GM12864 (cell line): ENCODE measurements at regions not wholly inside any gene's neighbourhood (a gene's known extent, or its start where the extent isn't known, plus 50 kb on each side); places are given as distances from the start of the nearest gene placed in this dataset.

ENCODE experiments used
- DNase-seq: peaks from one replicate; pipeline ENCODE4 v3.0.0-alpha.2; 2011; ENCODE audit warnings: low read depth
- H3K4me3 ChIP-seq: 2 replicates; pipeline ENCODE4 v1.5.1; 2011; ENCODE audit warnings: mild to moderate bottlenecking, low read depth, low read length, control low read depth
- TF ChIP-seq, protein P1 (sequence below): IDR thresholded peaks from 2 replicates; pipeline ENCODE4 v1.5.1; 2011; ENCODE audit warnings: low read depth, mild to moderate bottlenecking, moderate library complexity, low read length, control low read depth, inconsistent platforms; ENCODE audit errors: missing control alignments

DNA sequence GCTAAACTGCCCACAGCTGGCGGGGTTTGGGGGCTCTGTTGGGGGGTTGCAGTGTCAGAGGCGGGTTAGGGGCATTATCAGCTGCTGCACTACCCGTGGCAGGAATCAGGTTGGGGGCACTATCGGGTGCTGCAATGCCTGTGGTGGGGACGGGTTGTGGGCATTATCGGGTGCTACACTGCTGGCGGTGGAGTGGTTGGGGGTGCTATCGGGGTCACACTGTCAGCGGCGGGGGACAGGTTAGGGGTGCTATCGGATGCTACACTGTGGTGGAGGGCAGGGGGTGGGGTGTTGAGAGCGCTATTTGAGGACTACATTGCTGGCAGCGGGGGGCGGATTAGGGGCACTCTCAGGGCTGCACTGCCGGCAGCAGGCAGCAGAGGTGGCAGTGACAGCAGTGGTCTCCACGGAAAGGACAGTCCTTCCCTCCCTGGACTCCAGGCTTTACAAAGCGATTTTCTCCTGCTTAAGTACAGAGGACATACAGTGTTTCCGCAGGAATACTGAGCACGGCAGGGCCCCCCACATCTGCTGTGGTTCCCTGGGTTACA is 119.5 kb upstream of the VPREB1 start:
- no peak for DNase-seq
- no peak overlapping the region for H3K4me3 ChIP-seq
- TF ChIP-seq, protein P1, sequence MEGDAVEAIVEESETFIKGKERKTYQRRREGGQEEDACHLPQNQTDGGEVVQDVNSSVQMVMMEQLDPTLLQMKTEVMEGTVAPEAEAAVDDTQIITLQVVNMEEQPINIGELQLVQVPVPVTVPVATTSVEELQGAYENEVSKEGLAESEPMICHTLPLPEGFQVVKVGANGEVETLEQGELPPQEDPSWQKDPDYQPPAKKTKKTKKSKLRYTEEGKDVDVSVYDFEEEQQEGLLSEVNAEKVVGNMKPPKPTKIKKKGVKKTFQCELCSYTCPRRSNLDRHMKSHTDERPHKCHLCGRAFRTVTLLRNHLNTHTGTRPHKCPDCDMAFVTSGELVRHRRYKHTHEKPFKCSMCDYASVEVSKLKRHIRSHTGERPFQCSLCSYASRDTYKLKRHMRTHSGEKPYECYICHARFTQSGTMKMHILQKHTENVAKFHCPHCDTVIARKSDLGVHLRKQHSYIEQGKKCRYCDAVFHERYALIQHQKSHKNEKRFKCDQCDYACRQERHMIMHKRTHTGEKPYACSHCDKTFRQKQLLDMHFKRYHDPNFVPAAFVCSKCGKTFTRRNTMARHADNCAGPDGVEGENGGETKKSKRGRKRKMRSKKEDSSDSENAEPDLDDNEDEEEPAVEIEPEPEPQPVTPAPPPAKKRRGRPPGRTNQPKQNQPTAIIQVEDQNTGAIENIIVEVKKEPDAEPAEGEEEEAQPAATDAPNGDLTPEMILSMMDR: no peak

DNA sequence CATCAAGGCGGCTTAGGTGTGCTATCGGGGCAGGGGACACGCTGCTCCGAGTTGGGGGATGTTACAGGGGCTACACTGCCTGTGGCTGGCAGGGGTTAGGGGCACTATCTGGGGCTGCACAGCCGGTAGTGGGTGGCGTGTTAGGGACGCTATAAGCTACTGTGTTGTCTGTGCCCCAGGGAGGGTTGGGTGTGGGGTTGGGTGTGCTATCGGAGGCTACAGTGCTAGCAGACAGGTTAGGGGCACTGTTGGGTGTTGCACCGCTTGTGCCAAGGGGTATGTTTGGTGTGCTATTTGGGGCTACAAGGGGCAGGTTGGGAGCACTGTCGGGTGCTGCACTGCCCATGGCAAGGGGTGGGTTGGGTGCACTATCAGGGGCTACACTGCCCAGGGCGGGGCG is 120.2 kb upstream of the VPREB1 start:
- TF ChIP-seq, protein P1: no peak
- no peak overlapping the region for H3K4me3 ChIP-seq
- no peak for DNase-seq

DNA sequence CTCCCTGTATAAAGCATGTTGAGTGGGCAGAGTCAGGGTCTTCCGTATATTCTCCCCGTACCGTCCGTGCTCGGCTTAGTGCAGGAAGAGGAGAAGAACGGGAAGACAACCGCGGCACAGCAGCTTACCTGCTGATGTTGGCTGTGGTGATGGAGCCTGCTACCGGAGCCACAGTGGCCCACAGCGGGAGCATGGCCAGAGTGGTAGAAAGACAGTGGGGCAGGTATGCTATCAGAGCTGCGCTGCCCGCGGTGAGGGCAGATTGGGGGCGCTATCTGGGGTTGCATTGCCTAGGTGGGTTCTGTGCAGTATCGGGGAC is 120.7 kb upstream of the VPREB1 start:
- TF ChIP-seq, protein P1: no peak

DNA sequence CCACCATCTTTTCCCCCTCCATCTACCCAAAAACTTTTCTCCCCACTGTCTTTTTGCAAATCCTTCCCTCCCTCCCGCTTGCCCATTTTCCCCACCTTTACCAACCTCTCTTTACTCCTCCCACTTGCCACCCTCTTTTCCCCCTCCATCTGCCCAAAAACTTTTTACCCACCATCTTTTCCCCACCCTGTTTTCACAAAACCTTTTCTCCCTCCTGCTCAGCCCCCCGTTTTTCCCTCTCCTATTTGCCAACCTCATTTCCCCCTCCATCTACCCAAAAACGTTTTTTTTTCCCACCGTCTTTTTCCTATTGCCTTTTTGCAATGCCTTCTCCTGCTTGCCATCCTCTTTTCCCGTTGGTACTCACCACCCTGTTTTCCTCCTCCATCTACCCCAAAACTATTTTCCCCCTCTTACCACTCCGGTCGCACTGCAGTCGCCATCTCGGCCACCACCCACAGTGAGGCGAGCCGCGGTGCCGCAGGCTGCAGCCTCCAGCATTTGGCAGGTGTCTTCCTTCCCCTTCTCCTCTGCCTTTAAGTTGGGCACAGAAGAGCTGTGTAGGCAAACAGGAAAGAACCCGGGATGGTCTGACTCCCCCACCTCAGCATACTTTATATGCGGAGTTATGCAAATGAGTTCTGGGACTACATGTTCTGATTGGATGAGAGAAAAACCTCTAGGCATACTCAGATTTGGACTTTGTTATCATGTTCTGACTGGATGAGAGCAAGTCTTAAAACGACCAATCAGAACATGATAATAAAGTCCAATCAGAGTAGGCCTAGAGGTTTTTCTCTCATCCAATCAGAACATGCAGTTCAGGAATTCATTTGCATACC is 121.2 kb upstream of the VPREB1 start:
- no peak overlapping the region for H3K4me3 ChIP-seq
- TF ChIP-seq, protein P1: no peak
- no peak for DNase-seq

More for the DNA sequence above, 120.7 kb upstream of the VPREB1 start:
- DNase-seq: no peak
- H3K4me3 ChIP-seq: no peak overlapping the region

DNA sequence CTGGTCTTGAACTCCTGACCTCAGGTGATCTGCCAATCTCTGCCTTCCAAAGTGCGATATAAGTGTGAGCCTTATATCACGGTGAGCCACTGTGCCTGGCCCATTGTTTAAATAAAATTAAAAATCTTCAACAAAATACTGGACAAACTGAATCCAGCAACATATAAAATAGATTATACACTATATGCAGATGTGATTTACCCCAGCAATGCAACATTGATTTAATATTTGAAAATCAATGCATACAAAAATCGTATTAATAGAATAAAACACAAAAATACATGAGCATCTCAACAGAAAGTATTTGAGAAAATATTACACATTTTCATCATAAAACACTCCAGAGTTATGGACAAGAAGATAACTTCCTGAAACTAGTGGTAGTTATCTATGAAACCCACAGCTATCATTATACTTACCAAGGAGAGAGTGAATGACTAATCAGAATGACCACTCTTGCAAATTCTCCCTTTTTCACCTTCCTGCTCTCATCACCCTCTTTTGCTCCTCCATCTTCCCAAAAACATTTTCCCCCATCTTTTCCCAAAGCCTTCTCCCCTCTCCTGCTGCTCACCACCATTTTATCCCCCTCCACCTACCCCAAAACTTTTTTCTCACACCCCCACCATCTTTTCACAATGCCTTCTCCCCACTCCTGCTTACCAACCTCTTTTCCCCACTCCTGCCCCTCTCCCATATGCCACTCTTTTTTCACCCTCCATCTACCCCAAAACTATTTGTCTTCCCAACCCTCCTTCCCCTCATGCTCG is 122.1 kb upstream of the VPREB1 start:
- TF ChIP-seq, protein P1: no peak
- no peak for DNase-seq
- H3K4me3 ChIP-seq: no peak overlapping the region

DNA sequence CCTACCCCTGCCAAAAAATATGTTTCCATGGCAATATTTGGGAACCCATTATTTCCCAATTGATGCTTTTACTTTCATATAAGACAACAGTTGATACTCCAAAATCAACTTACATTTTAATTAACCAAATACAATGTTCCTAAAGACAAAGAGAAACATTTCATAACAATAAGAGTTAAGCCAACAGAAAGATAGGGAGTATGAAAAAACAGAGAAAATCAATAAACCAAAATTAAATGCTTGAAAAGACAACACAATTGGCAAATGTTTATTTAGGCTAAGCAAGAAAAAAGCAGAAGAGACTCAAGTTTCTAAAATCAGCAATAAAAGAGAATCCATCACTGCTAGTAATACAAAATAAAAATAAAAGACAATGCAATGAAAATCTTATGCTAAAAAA is 123.1 kb upstream of the VPREB1 start:
- TF ChIP-seq, protein P1: no peak
- DNase-seq: no peak
- H3K4me3 ChIP-seq: no peak overlapping the region
